ENCODE measurements at regions not wholly inside any gene's neighbourhood (a gene's known extent, or its start where the extent isn't known, plus 50 kb on each side); places are given as distances from the start of the nearest gene placed in this dataset.
"Not testable (repeated sequence)": the region's sequence is repeated elsewhere in the genome, so short reads cannot be mapped to it uniquely, and the experiment has no call there.

GRCh38 chr2:131834203-131835020, 306.7 kb downstream of the CCDC74A start:
- not testable (repeated sequence) for DNase-seq; H3K4me3 Mint-ChIP-seq; H3K4me1 ChIP-seq (ENCODE audit: control insufficient read depth, insufficient read depth, low read length, poor library complexity, severe bottlenecking); H3K9me3 ChIP-seq (ENCODE audit: control insufficient read depth in 2 of 2, low read length in 2 of 2); ATAC-seq (ENCODE audit: low read depth in 2 of 2); H3K9me3 Mint-ChIP-seq; H3K36me3 ChIP-seq (ENCODE audit: control insufficient read depth, insufficient read depth, low read length); H3K27ac Mint-ChIP-seq; H3K27ac ChIP-seq (ENCODE audit: insufficient read depth, low read length, poor library complexity, severe bottlenecking); H3K27me3 Mint-ChIP-seq; H3K4me1 Mint-ChIP-seq; H3K36me3 Mint-ChIP-seq; H3K27me3 ChIP-seq (ENCODE audit: control insufficient read depth, insufficient read depth, low read length); H3K4me3 ChIP-seq (ENCODE audit: low read depth, low read length)

- H3K27ac ChIP-seq (ENCODE audit: insufficient read depth, low read length, poor library complexity, severe bottlenecking); H3K4me3 Mint-ChIP-seq: not testable (repeated sequence)
Observed at GRCh38 chr2:131835022-131835421, 307.3 kb downstream of the CCDC74A start.

GRCh38 chr2:131835621-131836091, 308.0 kb downstream of the CCDC74A start:
- Mint-ChIP-seq H3K4me1 (no peaks in the 10 kb centered on the region), H3K27me3 (no peaks in the 10 kb centered on the region), H3K27ac (no peak overlapping the region), H3K9me3 (peaks cover 0 to 3% (median 0%) of the 10 kb centered on the region in 7 donors), H3K4me3 (no peak overlapping the region), H3K36me3 (no peaks in the 10 kb centered on the region)
- no peaks in the 10 kb centered on the region for H3K36me3 ChIP-seq (ENCODE audit: control insufficient read depth, insufficient read depth, low read length)
- no peak overlapping the region for H3K4me3 ChIP-seq (ENCODE audit: low read depth, low read length)
- H3K27ac ChIP-seq (ENCODE audit: insufficient read depth, low read length, poor library complexity, severe bottlenecking): no peak overlapping the region
- DNase-seq: no peak
- H3K9me3 ChIP-seq (ENCODE audit: control insufficient read depth in 2 of 2, low read length in 2 of 2): no peaks in the 10 kb centered on the region
- H3K27me3 ChIP-seq (ENCODE audit: control insufficient read depth, insufficient read depth, low read length): no peaks in the 10 kb centered on the region
- H3K4me1 ChIP-seq (ENCODE audit: control insufficient read depth, insufficient read depth, low read length, poor library complexity, severe bottlenecking): no peaks in the 10 kb centered on the region
- no peak for ATAC-seq (ENCODE audit: low read depth in 2 of 2)

More at GRCh38 chr2:131835022-131835421, 307.3 kb downstream of the CCDC74A start:
- H3K9me3 ChIP-seq (ENCODE audit: control insufficient read depth in 2 of 2, low read length in 2 of 2); H3K36me3 ChIP-seq (ENCODE audit: control insufficient read depth, insufficient read depth, low read length); ATAC-seq (ENCODE audit: low read depth in 2 of 2); H3K4me1 ChIP-seq (ENCODE audit: control insufficient read depth, insufficient read depth, low read length, poor library complexity, severe bottlenecking); H3K27ac Mint-ChIP-seq; H3K27me3 ChIP-seq (ENCODE audit: control insufficient read depth, insufficient read depth, low read length); H3K36me3 Mint-ChIP-seq; H3K4me1 Mint-ChIP-seq; DNase-seq; H3K9me3 Mint-ChIP-seq; H3K4me3 ChIP-seq (ENCODE audit: low read depth, low read length); H3K27me3 Mint-ChIP-seq: not testable (repeated sequence)

- H3K4me1 ChIP-seq (ENCODE audit: control insufficient read depth, insufficient read depth, low read length, poor library complexity, severe bottlenecking); H3K4me3 Mint-ChIP-seq; H3K27me3 ChIP-seq (ENCODE audit: control insufficient read depth, insufficient read depth, low read length); ATAC-seq (ENCODE audit: low read depth in 2 of 2); H3K9me3 ChIP-seq (ENCODE audit: control insufficient read depth in 2 of 2, low read length in 2 of 2); H3K4me3 ChIP-seq (ENCODE audit: low read depth, low read length); H3K9me3 Mint-ChIP-seq; H3K36me3 Mint-ChIP-seq; H3K4me1 Mint-ChIP-seq; H3K27ac ChIP-seq (ENCODE audit: insufficient read depth, low read length, poor library complexity, severe bottlenecking); H3K27ac Mint-ChIP-seq; H3K27me3 Mint-ChIP-seq; H3K36me3 ChIP-seq (ENCODE audit: control insufficient read depth, insufficient read depth, low read length); DNase-seq: not testable (repeated sequence)
Observed at GRCh38 chr2:131836116-131836515, 308.4 kb downstream of the CCDC74A start.

GRCh38 chr2:131844044-131844443, 316.4 kb downstream of the CCDC74A start:
- H3K36me3 ChIP-seq (ENCODE audit: control insufficient read depth, insufficient read depth, low read length); H3K4me1 Mint-ChIP-seq; H3K9me3 Mint-ChIP-seq; H3K4me3 Mint-ChIP-seq; H3K27me3 ChIP-seq (ENCODE audit: control insufficient read depth, insufficient read depth, low read length); H3K9me3 ChIP-seq (ENCODE audit: control insufficient read depth in 2 of 2, low read length in 2 of 2); H3K4me3 ChIP-seq (ENCODE audit: low read depth, low read length); H3K27me3 Mint-ChIP-seq; H3K4me1 ChIP-seq (ENCODE audit: control insufficient read depth, insufficient read depth, low read length, poor library complexity, severe bottlenecking); H3K36me3 Mint-ChIP-seq; ATAC-seq (ENCODE audit: low read depth in 2 of 2); H3K27ac ChIP-seq (ENCODE audit: insufficient read depth, low read length, poor library complexity, severe bottlenecking); H3K27ac Mint-ChIP-seq; DNase-seq: not testable (repeated sequence)

DNA sequence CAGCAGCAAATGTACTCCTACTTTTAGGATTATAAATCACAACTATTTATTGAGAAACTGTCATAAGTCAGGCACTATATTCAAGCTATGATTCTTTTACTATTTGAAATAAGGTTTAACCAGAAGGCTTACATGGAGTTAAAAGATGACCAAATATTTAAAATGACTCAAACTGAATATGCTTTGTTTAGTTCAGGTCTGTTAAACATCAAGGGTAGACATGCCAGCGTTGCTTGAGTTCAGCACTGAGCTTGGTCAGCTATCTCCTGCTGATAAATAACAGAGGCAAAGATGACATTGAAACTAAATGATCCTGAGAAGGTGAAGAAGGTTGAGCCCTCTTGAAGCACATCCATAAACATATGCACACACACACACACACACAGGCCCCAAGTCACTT, 305.6 kb downstream of the ANKRD30BL start:
- not testable (repeated sequence) for H3K27ac Mint-ChIP-seq; H3K36me3 Mint-ChIP-seq; H3K4me3 ChIP-seq (ENCODE audit: low read depth, low read length); H3K27me3 ChIP-seq (ENCODE audit: control insufficient read depth, insufficient read depth, low read length); H3K4me3 Mint-ChIP-seq; ATAC-seq (ENCODE audit: low read depth in 2 of 2); H3K9me3 Mint-ChIP-seq; H3K4me1 ChIP-seq (ENCODE audit: control insufficient read depth, insufficient read depth, low read length, poor library complexity, severe bottlenecking); DNase-seq; H3K9me3 ChIP-seq (ENCODE audit: control insufficient read depth in 2 of 2, low read length in 2 of 2); H3K36me3 ChIP-seq (ENCODE audit: control insufficient read depth, insufficient read depth, low read length); H3K4me1 Mint-ChIP-seq; H3K27ac ChIP-seq (ENCODE audit: insufficient read depth, low read length, poor library complexity, severe bottlenecking); H3K27me3 Mint-ChIP-seq

DNA sequence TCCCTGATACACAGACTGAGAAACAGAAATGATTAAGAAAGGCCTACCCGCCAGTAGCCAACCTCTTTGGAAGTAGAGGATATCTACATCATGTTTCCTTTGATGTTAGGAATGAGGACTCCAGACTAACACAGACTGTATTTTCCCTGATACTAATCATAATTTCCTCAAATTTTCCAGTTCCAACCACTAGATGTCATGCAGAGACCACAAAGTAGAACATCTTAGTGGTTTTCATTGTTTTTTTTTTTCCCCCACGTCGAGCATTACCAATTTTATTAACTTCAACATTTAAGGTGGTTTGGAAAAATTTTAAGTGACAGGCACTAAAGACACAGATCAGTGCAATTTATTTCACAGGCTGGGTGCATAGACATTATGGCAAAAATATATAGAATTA, 303.6 kb downstream of the ANKRD30BL start:
- ATAC-seq (ENCODE audit: low read depth in 2 of 2); H3K36me3 ChIP-seq (ENCODE audit: control insufficient read depth, insufficient read depth, low read length); H3K4me3 ChIP-seq (ENCODE audit: low read depth, low read length); H3K9me3 ChIP-seq (ENCODE audit: control insufficient read depth in 2 of 2, low read length in 2 of 2); H3K36me3 Mint-ChIP-seq; H3K9me3 Mint-ChIP-seq; H3K4me3 Mint-ChIP-seq; H3K4me1 ChIP-seq (ENCODE audit: control insufficient read depth, insufficient read depth, low read length, poor library complexity, severe bottlenecking); DNase-seq; H3K27me3 ChIP-seq (ENCODE audit: control insufficient read depth, insufficient read depth, low read length); H3K4me1 Mint-ChIP-seq; H3K27me3 Mint-ChIP-seq; H3K27ac Mint-ChIP-seq; H3K27ac ChIP-seq (ENCODE audit: insufficient read depth, low read length, poor library complexity, severe bottlenecking): not testable (repeated sequence)
